Stimulated activated CD4-positive, alpha-beta T cell treated with anti-CD3 and anti-CD28 coated beads, Interleukin-4, amount 100 ng/mL, for 4 hours (primary cell): ENCODE measurements at regions not wholly inside any gene's neighbourhood (a gene's known extent, or its start where the extent isn't known, plus 50 kb on each side); places are given as distances from the start of the nearest gene placed in this dataset.
"Not testable (repeated sequence)": the region's sequence is repeated elsewhere in the genome, so short reads cannot be mapped to it uniquely, and the experiment has no call there.

Experiments used
- DNase-seq, 2 experiments: peaks; one replicate each; pipeline ENCODE4 v3.0.0-alpha.2; 2020

- no peak for DNase-seq
Observed at GRCh38 chr13:84127597-84128128, 245.4 kb upstream of the SLITRK1 start.

DNA sequence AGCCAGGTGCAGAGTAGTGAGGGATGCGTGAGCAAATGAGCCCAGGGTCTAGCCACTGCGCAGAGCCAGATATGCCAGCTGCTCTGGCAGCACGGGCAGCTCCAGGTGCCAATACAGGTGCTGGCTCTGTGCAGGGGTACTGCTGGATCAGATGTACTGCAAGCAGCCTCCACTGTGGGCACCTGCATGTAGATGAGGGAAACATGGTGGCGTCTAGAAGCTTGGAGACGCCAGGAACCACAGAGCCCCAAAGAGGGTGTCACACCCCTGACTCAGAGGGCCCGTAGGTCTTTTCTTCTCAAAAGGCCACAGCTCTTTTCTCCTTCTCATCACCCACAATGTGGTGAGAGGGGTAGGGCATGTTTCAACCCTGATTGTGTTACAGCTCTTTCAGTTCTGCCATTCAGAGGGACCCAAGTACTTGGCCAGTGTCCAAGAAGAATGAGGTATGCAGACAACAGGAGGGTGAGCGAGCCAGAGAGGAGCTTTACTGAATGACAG lies 244.4 kb upstream of the SLITRK1 start:
- no peak for DNase-seq

GRCh38 chr13:84121456-84121855 lies 239.2 kb upstream of the SLITRK1 start:
- DNase-seq, result no peak

DNA sequence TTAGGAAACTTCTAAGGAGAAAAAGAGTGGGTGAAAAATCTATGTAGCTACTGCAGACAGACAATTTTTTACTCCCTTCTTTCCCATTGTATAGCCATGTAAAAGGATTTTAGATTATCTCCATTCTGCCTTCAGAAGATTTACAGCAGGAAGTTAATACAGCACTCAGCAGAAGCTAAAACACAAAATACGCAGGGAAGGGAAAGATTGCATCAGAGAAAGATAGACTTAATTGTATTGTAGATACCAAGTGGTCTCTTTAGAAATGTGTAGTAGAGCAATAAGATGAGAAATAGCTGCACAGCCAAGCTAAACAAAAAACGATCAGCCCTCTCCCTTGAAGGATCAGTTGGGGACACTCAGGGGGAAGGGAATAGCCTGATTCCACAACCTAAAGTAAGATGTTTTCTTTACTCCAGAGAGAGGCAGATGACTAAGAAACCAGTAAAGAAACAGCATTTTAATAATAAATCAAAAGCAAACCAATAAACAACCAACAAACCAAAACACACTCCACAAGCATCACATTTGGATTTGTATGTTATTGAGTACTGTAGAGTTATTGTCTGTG lies 236.7 kb upstream of the SLITRK1 start:
- no peak for DNase-seq

- no peak for DNase-seq
Observed at GRCh38 chr13:84098273-84098672, 216.0 kb upstream of the SLITRK1 start.

- no peak for DNase-seq
Observed at GRCh38 chr13:84097148-84097547, 214.9 kb upstream of the SLITRK1 start.

DNA sequence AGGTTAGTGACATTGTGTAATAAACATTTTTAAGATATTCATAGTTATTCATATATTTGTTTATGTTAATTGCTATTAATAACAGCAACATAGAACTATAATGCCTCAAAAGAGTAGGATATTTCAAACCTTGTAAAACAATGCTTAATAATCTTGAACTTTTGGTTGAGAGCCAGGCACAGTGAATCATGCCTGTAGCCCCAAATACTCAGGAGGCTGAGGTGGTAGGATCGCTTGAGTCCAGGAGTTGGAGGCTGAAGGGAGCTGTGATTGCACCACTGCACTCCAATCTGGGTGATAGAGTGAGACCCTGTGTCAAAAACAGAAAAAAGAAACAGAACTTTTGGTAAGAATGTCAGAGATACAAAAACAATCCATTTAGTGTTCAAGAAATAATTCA lies 213.9 kb upstream of the SLITRK1 start:
- DNase-seq, result no peak

DNA sequence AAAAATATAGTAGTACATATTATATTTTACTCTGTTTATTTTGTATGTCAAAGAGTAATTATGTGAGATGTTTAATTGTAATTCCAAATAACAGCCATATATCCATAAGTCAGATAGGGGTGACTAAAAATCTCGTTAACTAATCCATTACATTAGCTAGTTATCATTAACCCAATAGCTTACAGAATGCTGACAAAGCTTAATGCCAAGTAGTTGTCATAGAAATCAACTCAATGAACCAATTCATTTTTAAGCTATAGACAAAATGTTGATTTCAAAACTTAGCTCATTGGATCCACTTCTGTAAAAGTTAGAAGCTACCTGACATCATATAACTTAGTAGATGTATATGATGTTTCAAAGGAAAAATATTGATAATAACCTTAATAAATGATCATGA lies 206.7 kb upstream of the SLITRK1 start:
- no peak for DNase-seq

- no peak for DNase-seq
Observed at GRCh38 chr13:84086847-84087162, 204.5 kb upstream of the SLITRK1 start.

DNA sequence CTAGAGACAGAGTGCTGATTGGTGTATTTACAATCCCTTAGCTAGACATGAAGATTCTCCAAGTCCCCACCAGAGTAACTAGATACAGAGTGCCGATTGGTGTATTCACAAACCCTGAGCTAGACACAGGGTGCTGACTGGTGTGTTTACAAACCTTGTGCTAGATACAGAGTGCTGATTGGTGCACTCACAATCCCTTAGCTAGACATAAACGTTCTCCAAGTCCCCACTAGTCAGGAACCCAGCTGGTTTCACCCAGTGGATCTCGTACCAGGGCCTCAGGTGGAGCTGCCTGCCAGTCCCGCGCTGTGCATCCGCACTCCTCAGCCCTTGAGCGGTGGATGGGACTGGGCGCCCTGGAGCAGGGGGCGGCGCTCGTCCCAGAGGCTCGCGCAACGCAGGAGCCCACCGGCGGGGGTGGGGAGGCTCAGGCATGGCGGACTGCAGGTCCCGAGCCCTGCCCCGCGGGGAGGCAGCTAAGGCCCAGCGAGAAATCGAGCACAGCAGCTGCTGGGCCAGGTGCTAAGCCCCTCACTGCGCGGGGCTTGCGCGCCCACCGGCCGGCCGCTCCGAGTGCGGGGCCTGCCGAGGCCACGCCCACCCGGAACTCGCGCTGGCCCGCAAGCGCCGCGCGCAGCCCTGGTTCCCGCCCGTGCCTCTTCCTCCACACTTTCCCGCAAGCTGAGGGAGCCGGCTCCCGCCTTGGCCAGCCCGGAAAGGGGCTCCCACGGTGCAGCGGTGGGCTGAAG lies 204.0 kb upstream of the SLITRK1 start:
- not testable (repeated sequence) for DNase-seq

GRCh38 chr13:84082462-84082861 lies 200.2 kb upstream of the SLITRK1 start:
- DNase-seq, result no peak

GRCh38 chr13:84080748-84081530 lies 198.7 kb upstream of the SLITRK1 start:
- no peak for DNase-seq

DNA sequence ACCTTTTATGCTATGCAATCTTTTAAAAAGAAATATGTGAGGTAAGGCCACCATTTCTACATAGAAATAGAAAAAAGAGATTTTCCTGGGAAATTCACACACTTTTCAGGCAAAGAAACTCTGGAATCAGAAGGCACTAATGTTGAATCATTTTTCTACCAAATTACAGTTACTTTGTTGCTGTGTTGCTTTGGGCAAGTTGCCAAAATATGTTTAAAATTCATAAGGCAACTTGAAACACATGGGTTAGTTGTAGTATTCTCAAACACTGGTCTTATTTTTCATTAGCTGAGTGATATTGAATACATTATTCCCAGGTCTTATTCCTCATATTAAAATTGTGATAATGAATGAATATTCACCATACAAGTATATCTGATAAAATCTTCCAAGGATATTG lies 195.0 kb upstream of the SLITRK1 start:
- DNase-seq, result no peak

- DNase-seq, result no peak
Observed at GRCh38 chr13:84076280-84076679, 194.0 kb upstream of the SLITRK1 start.

DNA sequence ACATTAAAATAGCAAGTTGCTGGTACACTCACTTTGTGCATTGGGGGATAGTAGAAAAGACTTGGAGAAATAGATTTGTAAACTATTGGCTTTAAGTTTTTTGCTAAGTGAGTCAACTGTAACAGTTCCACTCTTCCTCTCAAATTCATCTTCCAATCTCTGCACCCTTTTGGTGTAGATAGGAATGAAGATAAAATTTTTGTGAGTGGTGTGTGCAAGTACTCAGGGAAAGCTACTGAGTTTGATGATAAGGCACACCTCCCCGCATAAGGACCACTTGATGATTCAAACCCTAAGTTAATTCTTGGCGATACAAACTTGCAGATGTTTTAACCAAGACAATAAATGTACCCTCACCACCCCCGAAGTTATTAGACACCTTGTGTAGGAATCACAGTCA lies 168.3 kb upstream of the SLITRK1 start:
- DNase-seq, result no peak

- DNase-seq, result no peak
Observed at GRCh38 chr13:84049443-84050219, 167.4 kb upstream of the SLITRK1 start.

DNA sequence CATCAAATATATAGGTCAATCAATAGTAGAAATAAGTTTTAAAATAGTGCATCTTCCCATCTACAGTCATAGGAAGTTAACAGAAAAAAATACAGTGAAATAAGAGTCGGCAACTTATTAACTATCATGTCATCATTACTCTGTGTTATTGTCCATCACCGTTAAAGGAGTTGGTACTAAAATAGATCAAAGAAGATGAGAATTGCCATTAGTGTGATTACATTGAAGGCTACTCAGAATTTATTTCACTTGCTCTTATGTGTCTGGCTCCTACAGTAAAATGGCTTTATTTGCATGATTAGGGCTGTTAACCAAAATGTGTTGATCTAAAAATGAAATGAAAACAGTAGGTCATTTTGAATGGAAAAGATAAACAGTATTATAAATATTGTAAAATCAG lies 162.5 kb upstream of the SLITRK1 start:
- no peak for DNase-seq

- DNase-seq, result no peak
Observed at GRCh38 chr13:84038001-84038400, 155.7 kb upstream of the SLITRK1 start.

GRCh38 chr13:84032116-84032515 lies 149.8 kb upstream of the SLITRK1 start:
- no peak for DNase-seq

DNA sequence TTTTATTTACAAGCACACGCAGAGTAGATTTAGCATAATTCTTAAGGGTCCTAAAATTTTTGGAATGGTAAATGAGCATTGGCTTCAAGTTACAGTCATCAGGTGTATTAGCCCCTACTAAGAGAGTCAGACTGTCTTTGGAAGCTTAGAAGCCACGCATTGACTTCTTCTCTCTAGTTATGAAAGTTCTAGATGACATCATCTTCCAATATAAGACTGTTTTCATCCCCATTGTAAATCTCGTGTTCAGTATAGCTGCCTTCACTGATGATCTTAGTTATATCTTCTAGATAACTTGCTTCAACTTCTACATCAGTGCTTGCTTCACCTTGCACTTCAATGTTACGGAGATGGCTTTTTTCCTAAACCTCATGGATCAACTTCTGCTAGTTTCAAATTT lies 148.8 kb upstream of the SLITRK1 start:
- DNase-seq, result no peak

- DNase-seq, result no peak
Observed at GRCh38 chr13:84029396-84029795, 147.1 kb upstream of the SLITRK1 start.

DNA sequence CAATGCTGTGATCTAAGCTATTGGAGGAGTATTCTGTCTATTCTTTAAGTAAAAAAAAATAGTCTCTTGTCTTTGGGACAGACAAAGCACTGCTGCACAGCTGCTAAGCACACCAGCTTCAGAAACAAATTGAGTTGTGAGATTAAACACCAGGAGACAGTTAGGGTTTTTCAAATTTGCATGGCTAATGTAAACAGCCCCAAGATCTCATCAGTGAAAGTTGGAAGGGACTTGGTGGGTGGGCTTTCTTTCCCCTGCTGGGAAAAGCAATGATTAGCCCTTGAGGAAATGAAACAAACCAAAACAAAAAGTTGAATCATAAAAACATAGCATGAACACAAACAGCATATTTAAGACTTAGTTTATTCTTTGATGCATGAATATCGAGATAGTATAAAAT lies 143.6 kb upstream of the SLITRK1 start:
- DNase-seq, result no peak

GRCh38 chr13:83996415-83996814 lies 114.1 kb upstream of the SLITRK1 start:
- DNase-seq, result no peak
